GM23338 (cell line): ENCODE measurements at regions not wholly inside any gene's neighbourhood (a gene's known extent, or its start where the extent isn't known, plus 50 kb on each side); places are given as distances from the start of the nearest gene placed in this dataset.

Experiments
- EZH2 ChIP-seq: fragments of 200-600 bp; sonication (generic); IDR thresholded peaks from one replicate; pipeline ENCODE4 v1.8.0; 2017; ENCODE audit warnings: antibody characterized with exemption, mild to moderate bottlenecking, low read depth; ENCODE audit not compliant: unreplicated experiment
- TF ChIP-seq, protein P1 (sequence below), 2 experiments: fragments of 200-600 bp in 1 of 2; sonication (generic) in 1 of 2; conservative IDR thresholded peaks; 2 replicates each; pipeline versions ENCODE4 v1.5.1 to v1.6.1; 2016 to 2017; ENCODE audit warnings: antibody characterized with exemption in 2 of 2, low read depth in 2 of 2, mild to moderate bottlenecking in 2 of 2, moderate library complexity in 1 of 2

DNA sequence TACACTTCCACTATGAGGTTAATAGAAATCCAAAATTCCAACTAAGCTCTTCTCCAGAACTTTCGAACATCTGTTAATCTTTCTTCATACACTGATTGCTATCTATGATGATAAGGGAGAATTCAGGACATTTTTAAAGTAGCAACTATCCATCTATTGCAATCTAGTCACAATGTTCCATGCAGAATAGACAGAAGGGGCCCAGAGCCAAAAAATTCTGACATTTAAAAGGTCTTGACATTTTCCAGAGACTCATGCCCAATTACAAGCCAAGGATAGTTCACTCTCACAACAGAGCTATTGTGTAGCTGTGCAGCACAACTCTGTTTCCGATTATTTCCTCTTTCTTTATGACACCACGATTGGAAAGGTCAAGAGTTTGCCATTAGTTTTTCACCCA lies 999.7 kb upstream of the ALCAM start:
- no peak for TF ChIP-seq EZH2
- TF ChIP-seq, protein P1, sequence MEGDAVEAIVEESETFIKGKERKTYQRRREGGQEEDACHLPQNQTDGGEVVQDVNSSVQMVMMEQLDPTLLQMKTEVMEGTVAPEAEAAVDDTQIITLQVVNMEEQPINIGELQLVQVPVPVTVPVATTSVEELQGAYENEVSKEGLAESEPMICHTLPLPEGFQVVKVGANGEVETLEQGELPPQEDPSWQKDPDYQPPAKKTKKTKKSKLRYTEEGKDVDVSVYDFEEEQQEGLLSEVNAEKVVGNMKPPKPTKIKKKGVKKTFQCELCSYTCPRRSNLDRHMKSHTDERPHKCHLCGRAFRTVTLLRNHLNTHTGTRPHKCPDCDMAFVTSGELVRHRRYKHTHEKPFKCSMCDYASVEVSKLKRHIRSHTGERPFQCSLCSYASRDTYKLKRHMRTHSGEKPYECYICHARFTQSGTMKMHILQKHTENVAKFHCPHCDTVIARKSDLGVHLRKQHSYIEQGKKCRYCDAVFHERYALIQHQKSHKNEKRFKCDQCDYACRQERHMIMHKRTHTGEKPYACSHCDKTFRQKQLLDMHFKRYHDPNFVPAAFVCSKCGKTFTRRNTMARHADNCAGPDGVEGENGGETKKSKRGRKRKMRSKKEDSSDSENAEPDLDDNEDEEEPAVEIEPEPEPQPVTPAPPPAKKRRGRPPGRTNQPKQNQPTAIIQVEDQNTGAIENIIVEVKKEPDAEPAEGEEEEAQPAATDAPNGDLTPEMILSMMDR (conservative IDR thresholded peaks at IDR 0.05; ENCODE audit: low read depth in 2 of 2) = no peak
